OCI-LY1 (cell line): ENCODE measurements at regions not wholly inside any gene's neighbourhood (a gene's known extent, or its start where the extent isn't known, plus 50 kb on each side); places are given as distances from the start of the nearest gene placed in this dataset.

ENCODE experiments used
- H2AFZ ChIP-seq: fragments of 200-600 bp; sonication (generic), shearing (Covaris generic); 2 replicates; pipeline ENCODE4 v1.6.0; 2014; ENCODE audit warnings: antibody characterized with exemption, mild to moderate bottlenecking, low read length
- H3F3A ChIP-seq: fragments of 200-600 bp; sonication (generic), shearing (Covaris generic); 2 replicates; pipeline ENCODE4 v1.6.0; 2014; ENCODE audit warnings: mild to moderate bottlenecking, antibody characterized with exemption, low read length, moderate library complexity; ENCODE audit not compliant: insufficient read depth
- H3K27ac ChIP-seq: fragments of 200-600 bp; sonication (generic); 2 replicates; pipeline ENCODE4 v1.5.1; 2014; ENCODE audit warnings: low read length, mixed run types, mild to moderate bottlenecking, low read depth; ENCODE audit not compliant: poor library complexity, severe bottlenecking
- H3K27me3 ChIP-seq: fragments of 200-600 bp; sonication (generic); 2 replicates; pipeline ENCODE4 v1.6.0; 2014; ENCODE audit warnings: antibody characterized with exemption, mild to moderate bottlenecking, low read length, moderate library complexity; ENCODE audit not compliant: insufficient read depth
- H3K36me3 ChIP-seq: fragments of 200-600 bp; sonication (generic); 2 replicates; pipeline ENCODE4 v1.6.1; 2014; ENCODE audit warnings: mild to moderate bottlenecking, antibody characterized with exemption, low read length, moderate library complexity, mixed read lengths; ENCODE audit not compliant: insufficient read depth
- H3K4me1 ChIP-seq: fragments of 200-600 bp; sonication (generic); 2 replicates; pipeline ENCODE4 v1.5.1; 2014; ENCODE audit warnings: mild to moderate bottlenecking, low read length, moderate library complexity; ENCODE audit not compliant: insufficient read depth, severe bottlenecking
- H3K4me2 ChIP-seq: fragments of 200-600 bp; sonication (generic), shearing (Covaris generic); 2 replicates; pipeline ENCODE4 v1.6.1; 2014; ENCODE audit warnings: low read length
- H3K4me3 ChIP-seq: fragments of 200-600 bp; sonication (generic); 2 replicates; pipeline ENCODE4 v1.5.1; 2014; ENCODE audit warnings: low read length, low read depth, mild to moderate bottlenecking, mixed read lengths; ENCODE audit not compliant: poor library complexity, severe bottlenecking
- H3K79me2 ChIP-seq: fragments of 200-600 bp; shearing (Covaris generic); 2 replicates; pipeline ENCODE4 v1.6.1; 2016; ENCODE audit warnings: mixed run types, low read length, mixed read lengths; ENCODE audit not compliant: insufficient read depth
- H3K9ac ChIP-seq: fragments of 200-600 bp; sonication (generic), shearing (Covaris generic); 2 replicates; pipeline ENCODE4 v1.6.1; 2014; ENCODE audit warnings: mild to moderate bottlenecking, low read length, mixed read lengths
- H3K9me2 ChIP-seq: fragments of 200-600 bp; sonication (generic), shearing (Covaris generic); 2 replicates; pipeline ENCODE4 v1.6.1; 2014; ENCODE audit warnings: low read depth, mild to moderate bottlenecking, low read length, mixed read lengths
- H3K9me3 ChIP-seq: fragments of 200-600 bp; shearing (Covaris generic); 2 replicates; pipeline ENCODE4 v1.6.1; 2014; ENCODE audit warnings: low read length, mixed read lengths
- H4K20me1 ChIP-seq: fragments of 200-600 bp; sonication (generic), shearing (Covaris generic); 2 replicates; pipeline ENCODE4 v1.6.0; 2016; ENCODE audit warnings: mild to moderate bottlenecking, low read length; ENCODE audit not compliant: insufficient read depth
- EZH2 ChIP-seq: fragments of 200-600 bp; sonication (generic), shearing (Covaris generic); IDR thresholded peaks from 2 replicates; pipeline ENCODE4 v1.8.0; 2017; ENCODE audit warnings: borderline replicate concordance, mixed run types, mild to moderate bottlenecking, antibody characterized with exemption, low read length, moderate library complexity, mixed read lengths
- TF ChIP-seq, protein P1 (sequence below): fragments of 200-600 bp; sonication (generic), shearing (Covaris generic); IDR thresholded peaks from 2 replicates; pipeline ENCODE4 v1.5.1; 2017; ENCODE audit warnings: mild to moderate bottlenecking, antibody characterized with exemption, low read length, moderate library complexity, mixed read lengths

- Histone ChIP-seq H3K27me3 (no peaks in the 10 kb centered on the region), H3K4me1 (no peaks in the 10 kb centered on the region), H4K20me1 (no peaks in the 10 kb centered on the region), H3F3A (no peaks in the 10 kb centered on the region), H3K9me2 (no peaks in the 10 kb centered on the region), H3K36me3 (no peaks in the 10 kb centered on the region), H3K9me3 (no peaks in the 10 kb centered on the region), H3K27ac (no peak overlapping the region), H3K79me2 (no peaks in the 10 kb centered on the region), H3K4me2 (no peak overlapping the region), H3K9ac (no peak overlapping the region), H3K4me3 (no peak overlapping the region), H2AFZ (no peak overlapping the region)
- TF ChIP-seq, protein P1, sequence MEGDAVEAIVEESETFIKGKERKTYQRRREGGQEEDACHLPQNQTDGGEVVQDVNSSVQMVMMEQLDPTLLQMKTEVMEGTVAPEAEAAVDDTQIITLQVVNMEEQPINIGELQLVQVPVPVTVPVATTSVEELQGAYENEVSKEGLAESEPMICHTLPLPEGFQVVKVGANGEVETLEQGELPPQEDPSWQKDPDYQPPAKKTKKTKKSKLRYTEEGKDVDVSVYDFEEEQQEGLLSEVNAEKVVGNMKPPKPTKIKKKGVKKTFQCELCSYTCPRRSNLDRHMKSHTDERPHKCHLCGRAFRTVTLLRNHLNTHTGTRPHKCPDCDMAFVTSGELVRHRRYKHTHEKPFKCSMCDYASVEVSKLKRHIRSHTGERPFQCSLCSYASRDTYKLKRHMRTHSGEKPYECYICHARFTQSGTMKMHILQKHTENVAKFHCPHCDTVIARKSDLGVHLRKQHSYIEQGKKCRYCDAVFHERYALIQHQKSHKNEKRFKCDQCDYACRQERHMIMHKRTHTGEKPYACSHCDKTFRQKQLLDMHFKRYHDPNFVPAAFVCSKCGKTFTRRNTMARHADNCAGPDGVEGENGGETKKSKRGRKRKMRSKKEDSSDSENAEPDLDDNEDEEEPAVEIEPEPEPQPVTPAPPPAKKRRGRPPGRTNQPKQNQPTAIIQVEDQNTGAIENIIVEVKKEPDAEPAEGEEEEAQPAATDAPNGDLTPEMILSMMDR = no peak
- TF ChIP-seq EZH2 = no peak
Observed at GRCh38 chr5:82766206-82766605, 311.0 kb downstream of the TMEM167A start.

GRCh38 chr5:82765765-82766164 lies 311.4 kb downstream of the TMEM167A start:
- Histone ChIP-seq H3K27me3 (no peaks in the 10 kb centered on the region), H3K79me2 (no peaks in the 10 kb centered on the region), H4K20me1 (no peaks in the 10 kb centered on the region), H2AFZ (no peak overlapping the region), H3K9me2 (no peaks in the 10 kb centered on the region), H3K9ac (no peak overlapping the region), H3K4me3 (no peak overlapping the region), H3K4me2 (no peak overlapping the region), H3K9me3 (no peaks in the 10 kb centered on the region), H3K4me1 (no peaks in the 10 kb centered on the region), H3F3A (no peaks in the 10 kb centered on the region), H3K36me3 (no peaks in the 10 kb centered on the region), H3K27ac (no peak overlapping the region)
- TF ChIP-seq, protein P1 = no peak
- TF ChIP-seq EZH2 = no peak

DNA sequence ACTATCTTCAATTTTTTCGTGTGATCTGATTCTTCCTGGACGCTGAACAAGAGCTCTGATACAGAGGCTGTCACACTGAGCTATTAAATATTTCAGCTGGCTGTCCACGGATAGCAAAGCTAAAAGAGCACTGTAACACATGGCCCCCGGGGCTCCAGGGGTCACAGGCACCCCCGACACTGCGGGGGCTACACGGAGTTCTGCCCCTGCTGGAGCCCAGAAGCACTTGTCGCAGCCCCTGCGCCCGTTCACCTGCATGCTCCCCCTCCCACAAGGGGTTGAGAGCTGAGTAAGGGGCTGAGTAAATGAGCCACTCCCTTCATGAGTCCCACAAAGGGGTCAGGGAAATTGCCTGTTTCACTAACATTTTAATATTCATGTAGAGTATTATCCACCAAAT lies 316.3 kb downstream of the TMEM167A start:
- no peaks in the 10 kb centered on the region for H3K79me2 ChIP-seq
- TF ChIP-seq EZH2 = no peak
- TF ChIP-seq, protein P1 = no peak
- H3K4me1 ChIP-seq = no peaks in the 10 kb centered on the region
- H3K9ac ChIP-seq = no peak overlapping the region
- no peaks in the 10 kb centered on the region for H3K27me3 ChIP-seq
- H3K9me2 ChIP-seq = no peaks in the 10 kb centered on the region
- H2AFZ ChIP-seq = no peak overlapping the region
- no peaks in the 10 kb centered on the region for H3K36me3 ChIP-seq
- no peak overlapping the region for H3K27ac ChIP-seq
- H3K4me3 ChIP-seq = no peak overlapping the region
- H3K9me3 ChIP-seq = no peaks in the 10 kb centered on the region
- H4K20me1 ChIP-seq = no peaks in the 10 kb centered on the region
- H3F3A ChIP-seq = no peaks in the 10 kb centered on the region
- no peak overlapping the region for H3K4me2 ChIP-seq
